Right ventricle myocardium superior (tissue), 1 donor: ENCODE measurements at regions not wholly inside any gene's neighbourhood (a gene's known extent, or its start where the extent isn't known, plus 50 kb on each side); places are given as distances from the start of the nearest gene placed in this dataset.
"Not testable (repeated sequence)": the region's sequence is repeated elsewhere in the genome, so short reads cannot be mapped to it uniquely, and the experiment has no call there.

Source experiments
- ATAC-seq: fragments of 200-7000 bp; cut with Tn5 transposase; one replicate; pipeline ENCODE4 v1.9.1; 2020; ENCODE audit warnings: mild to moderate bottlenecking; ENCODE audit not compliant: poor library complexity
- DNase-seq: peaks from one replicate; pipeline ENCODE4 v3.0.0-alpha.2; 2020
- intact Hi-C: fragments of 100-400 bp; cut with DNase I; formaldehyde crosslinking; loops from one replicate; pipeline ENCODE4 v1.11.2; 2022
- donor health status: DM: no; HTN: yes; CAD: no; lungs with severe emphysema.

DNA sequence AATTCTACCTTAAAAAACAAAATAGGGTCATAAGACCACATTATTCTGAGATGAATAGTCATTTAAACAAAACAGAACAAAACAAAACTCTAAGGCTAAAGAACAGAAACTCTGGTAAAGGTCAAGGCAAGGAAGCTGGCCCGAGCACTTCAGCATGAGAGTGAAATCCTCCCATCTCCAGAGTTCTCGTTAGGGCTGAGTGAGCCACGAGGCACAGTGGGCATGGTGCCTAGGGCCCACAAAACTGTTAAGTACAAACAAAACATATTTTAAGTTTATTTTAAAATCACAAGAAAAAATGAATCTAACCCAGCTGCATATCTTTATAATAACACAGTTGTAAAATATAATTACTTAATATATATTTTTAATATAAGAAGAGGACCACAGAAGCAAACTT lies 417.8 kb upstream of the GBE1 start:
- ATAC-seq (no peak), DNase-seq (no peak)
- intact Hi-C loops, result no loop called here

DNA sequence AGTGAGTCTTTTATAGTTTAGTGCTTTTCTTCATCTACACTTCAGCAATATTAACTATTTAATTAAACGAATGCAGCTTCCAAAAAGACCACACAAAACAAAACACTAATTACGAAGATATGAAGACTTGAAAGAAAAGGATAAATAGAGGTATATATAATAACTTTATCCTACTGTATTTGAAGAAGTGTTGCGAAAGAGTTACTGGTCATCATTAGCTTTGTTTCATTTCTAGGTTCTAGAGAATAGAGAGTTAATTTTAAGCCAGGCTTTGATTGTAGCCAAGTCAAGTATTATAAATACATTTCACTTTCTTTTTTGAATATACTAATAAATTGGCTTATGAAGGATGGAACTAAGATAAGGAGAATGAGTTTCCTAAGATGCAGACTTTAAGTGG lies 416.8 kb upstream of the GBE1 start:
- intact Hi-C loops, result no loop called here
- ATAC-seq (no peak), DNase-seq (no peak)

GRCh38 chr3:82177774-82178173 lies 416.3 kb upstream of the GBE1 start:
- DNase-seq (no peak), ATAC-seq (no peak)
- intact Hi-C loops, result no loop called here

DNA sequence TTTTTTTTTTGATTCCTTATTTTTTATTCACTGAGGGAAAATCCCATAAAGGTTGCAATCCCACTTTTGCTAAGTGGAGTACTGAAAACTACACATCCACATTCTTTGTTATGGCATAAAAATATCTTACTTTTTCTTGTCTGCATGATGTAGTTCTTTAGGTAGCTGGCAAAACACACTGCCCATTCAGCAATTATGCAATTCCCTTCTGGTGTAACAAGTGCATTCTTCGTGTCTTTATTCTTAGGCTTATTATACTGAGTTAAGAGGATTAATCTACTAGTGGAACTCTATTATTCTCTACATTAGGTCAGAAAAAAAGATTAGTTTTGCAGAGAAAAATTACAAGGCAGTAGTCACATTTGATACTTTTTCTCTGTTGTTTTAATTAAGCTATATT lies 403.8 kb upstream of the GBE1 start:
- ATAC-seq (no peak), DNase-seq (no peak)
- intact Hi-C loops, result no loop called here

GRCh38 chr3:82163907-82164520 lies 402.6 kb upstream of the GBE1 start:
- ATAC-seq, result no peak
- intact Hi-C loops, result no loop called here
- DNase-seq, result no peak

- ATAC-seq, result no peak
- intact Hi-C loops, result no loop called here
- DNase-seq, result no peak
Observed at GRCh38 chr3:82157952-82158351, 396.5 kb upstream of the GBE1 start.

- ATAC-seq, DNase-seq, intact Hi-C loops: not testable (repeated sequence)
Observed at GRCh38 chr3:82153892-82154291, 392.4 kb upstream of the GBE1 start.

- intact Hi-C loops, result no loop called here
- DNase-seq (no peak), ATAC-seq (no peak)
Observed at GRCh38 chr3:82145742-82146141, 384.3 kb upstream of the GBE1 start.

GRCh38 chr3:82144811-82145210 lies 383.4 kb upstream of the GBE1 start:
- no peak for DNase-seq
- intact Hi-C loops, result no loop called here
- ATAC-seq, result no peak

DNA sequence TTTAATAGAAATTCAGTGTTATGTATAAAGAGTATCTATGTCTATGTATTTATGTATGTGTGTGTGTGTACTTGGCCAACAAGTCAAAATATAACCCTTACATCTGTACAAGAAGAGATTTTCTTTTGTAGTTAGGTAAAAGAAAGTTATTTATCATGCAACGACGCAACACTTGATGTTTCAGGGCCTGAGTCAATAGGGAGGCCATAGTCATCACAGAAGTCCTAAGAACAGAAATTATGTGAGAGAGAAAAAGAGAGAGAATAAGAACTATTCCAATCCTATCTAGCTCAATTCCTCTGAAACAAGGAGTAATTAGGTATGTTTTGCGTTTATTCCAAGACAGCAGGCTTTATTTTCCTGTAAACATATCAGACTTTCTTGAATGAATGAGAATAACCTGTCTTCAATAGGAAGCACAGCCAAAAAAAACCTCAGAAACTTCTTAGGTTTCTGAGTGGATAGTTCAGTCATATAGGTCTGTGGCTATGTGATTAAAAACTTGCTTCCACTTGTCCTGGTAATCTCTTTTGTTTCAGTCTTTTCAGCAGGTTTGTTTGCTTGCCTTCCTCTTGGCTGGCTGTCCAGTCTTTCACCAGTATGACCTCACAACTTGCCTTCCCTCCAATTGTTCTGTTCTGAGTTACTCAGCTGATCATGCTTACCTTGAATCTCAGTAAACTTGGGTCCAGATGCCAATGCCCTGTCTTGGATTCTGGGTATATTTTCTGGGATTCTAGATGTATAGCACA lies 382.4 kb upstream of the GBE1 start:
- no peak for ATAC-seq
- intact Hi-C loops, result no loop called here
- no peak for DNase-seq

DNA sequence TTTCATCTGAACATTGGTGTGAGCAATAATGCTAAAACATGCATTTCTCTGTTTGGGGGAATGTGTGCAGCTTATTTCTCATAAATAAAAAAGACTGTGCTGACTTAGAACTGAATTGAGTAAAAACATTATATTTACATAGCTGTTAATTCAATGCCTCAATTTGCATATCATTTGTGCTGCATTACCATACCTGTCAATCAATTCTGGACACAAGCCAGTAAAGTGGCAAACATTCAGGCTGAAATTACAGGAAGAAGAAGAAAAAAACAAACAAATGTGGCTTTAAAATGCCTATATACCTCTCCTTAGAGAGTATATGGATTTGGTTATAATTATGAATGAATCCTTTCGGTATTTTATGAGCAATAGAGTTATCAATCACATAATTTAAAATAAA lies 380.1 kb upstream of the GBE1 start:
- DNase-seq, result no peak
- intact Hi-C loops, result no loop called here
- ATAC-seq, result no peak

DNA sequence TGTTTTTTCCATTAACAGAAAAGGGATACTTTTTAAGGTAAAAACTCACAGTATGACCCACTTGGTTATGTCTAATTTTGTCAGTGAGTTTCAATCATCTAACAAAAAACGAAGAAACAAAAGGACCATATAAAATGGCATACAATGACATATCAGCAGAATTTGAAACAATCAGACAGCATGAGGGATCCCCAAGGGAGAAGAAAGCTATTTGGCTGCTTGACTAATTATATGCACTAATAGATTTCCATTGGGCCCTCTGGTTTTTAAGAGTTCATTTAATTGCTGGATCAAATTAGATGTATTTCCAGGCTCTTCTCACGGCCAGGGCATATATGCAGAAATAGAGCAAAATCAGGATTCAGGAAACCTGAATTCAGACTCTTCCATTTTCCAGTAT lies 376.4 kb upstream of the GBE1 start:
- intact Hi-C loops, result loop anchor here (10.0 kb wide), 1 partner anchor 473 kb away; no protein-coding TSS in a partner anchor
- no peak for ATAC-seq
- no peak for DNase-seq

GRCh38 chr3:82137050-82137449 lies 375.6 kb upstream of the GBE1 start:
- DNase-seq (no peak), ATAC-seq (no peak)
- intact Hi-C loops, result loop anchor here (10.0 kb wide), 1 partner anchor 472 kb away; no protein-coding TSS in a partner anchor

DNA sequence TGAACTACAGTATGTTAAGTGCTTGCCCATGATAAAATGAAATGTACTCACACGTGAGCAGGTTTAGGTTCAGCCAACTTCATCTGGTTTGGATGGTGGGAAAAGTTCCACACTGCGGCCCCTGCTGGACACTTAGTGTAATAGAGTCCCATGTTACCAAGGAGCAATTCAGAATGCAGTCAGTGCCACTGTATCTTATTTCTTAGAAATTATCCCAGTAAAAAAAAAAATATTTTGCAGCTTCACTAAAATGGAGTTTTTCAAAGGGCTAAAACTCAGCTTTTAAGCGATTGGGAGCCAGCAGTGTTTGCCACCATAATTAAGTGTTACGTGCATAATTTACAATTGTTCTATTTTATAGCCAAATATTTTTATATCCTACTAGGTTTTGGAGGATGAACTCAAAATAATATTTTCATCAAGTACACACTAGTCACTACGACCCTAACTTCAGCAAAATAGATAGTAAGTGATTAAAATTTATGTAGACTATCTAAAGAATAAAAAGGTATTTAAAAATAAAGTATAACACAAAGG lies 371.7 kb upstream of the GBE1 start:
- DNase-seq (peak; percentile 60), ATAC-seq (peak; percentile 92)
- intact Hi-C loops, result loop anchor here (10.0 kb wide), 1 partner anchor 468 kb away; no protein-coding TSS in a partner anchor

DNA sequence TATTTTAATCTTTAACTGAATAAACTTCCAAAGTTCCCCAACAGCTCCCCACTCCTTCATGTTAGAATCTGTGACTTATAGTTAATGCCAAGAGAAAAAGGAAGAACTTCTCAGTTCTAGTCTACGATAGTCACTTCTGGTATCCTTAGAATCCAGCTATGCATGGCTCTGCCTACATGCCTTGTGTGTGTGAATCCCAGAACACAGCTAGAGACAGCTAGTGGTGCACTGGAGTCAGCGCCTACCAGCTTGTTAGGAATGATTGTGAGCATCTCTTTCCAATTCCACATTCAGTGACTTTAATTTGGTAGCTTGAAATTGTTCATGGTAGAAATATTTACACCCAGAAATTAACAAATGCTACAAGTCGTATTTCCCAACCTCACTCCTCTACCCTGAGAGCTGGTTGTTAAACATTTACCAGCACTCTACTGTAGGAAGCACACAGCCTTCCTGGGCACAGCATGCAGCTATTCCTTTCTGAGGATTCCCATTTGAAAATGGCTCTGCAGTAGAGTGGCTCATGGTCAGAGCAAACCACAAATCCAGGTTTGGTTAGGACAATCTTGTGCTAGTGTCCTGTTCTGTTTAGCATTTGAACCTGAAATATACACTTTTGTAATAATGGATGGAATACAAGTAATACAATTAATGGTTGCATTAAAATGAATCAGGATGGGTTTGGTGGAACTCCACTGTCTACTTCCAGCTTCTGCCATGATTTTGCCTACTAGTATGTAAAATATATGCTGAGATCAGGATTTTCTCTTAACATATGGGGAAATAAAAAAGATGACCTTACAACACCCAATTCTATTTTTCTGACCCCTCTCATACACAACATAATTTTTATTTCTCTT lies 371.0 kb upstream of the GBE1 start:
- intact Hi-C loops, result loop anchor here (10.0 kb wide), 1 partner anchor 468 kb away; no protein-coding TSS in a partner anchor
- DNase-seq, result no peak
- peak; percentile 20 for ATAC-seq

GRCh38 chr3:82130046-82130445 lies 368.6 kb upstream of the GBE1 start:
- DNase-seq (no peak), ATAC-seq (peak; percentile 34)
- intact Hi-C loops, result loop anchor here (10.0 kb wide), 1 partner anchor 465 kb away; no protein-coding TSS in a partner anchor

DNA sequence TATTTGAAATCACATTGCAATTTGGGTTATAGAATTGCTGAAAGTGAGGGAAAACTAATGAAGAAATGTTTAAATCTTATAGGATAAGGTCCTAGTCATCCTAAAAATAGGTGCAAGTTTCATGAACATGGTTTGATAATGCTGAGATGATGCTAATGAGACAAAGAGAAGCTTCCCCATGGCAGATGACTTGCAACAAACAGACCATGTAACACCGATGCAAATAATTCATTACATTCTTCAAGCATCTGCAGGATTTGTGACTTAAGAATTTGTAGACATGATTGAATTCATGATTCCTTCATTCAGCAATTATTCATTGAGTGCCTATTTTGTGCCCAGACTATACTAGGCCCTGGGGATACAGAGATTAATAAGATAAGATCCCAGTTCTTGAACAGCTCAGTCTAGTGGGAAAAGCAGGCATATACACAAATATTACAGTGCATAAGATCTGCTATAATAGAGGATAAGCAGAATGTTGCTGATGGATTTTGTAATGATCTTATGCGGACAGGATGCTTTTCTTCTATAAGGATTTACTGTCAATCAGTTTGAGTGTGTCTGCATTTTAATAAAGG lies 367.9 kb upstream of the GBE1 start:
- no peak for DNase-seq
- intact Hi-C loops, result no loop called here
- ATAC-seq, result no peak

DNA sequence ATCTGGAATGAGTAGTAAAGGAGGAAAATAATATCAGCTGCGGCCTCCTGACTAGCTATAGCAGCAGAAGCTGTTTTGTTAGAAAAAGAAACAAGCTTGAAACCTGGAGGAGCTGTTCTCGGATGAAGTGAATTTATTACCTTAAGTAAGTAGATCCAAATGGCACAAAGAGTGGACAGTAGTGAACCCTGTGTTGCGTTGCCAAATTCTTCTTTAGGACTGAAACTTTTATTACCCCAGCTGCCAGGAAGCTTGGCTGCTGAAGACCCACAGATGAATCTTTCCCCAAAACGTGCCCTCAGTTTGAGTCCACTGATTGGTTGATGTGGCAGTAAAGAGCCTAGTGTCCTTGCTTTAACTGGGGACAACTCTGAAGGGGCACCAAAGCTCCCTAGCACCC lies 366.8 kb upstream of the GBE1 start:
- ATAC-seq (no peak), DNase-seq (no peak)
- intact Hi-C loops, result no loop called here
